Suprapubic skin (tissue), 4 donors: ENCODE measurements at regions not wholly inside any gene's neighbourhood (a gene's known extent, or its start where the extent isn't known, plus 50 kb on each side); places are given as distances from the start of the nearest gene placed in this dataset.

Experiments
- DNase-seq, 2 donors: peaks; one replicate each; pipeline ENCODE4 v3.0.0-alpha.2; 2019; ENCODE audit warnings: low spot score in 2 of 2
- H3K27ac ChIP-seq: fragments of 200-600 bp; sonication (generic); one replicate; pipeline ENCODE4 v1.5.1; 2019
- H3K27me3 ChIP-seq: fragments of 200-600 bp; sonication (generic); one replicate; pipeline ENCODE4 v1.5.1; 2019
- H3K36me3 ChIP-seq: fragments of 200-600 bp; sonication (generic); one replicate; pipeline ENCODE4 v1.5.1; 2019
- H3K4me1 ChIP-seq: fragments of 200-600 bp; sonication (generic); one replicate; pipeline ENCODE4 v1.5.1; 2019
- H3K4me3 ChIP-seq: fragments of 200-600 bp; sonication (generic); one replicate; pipeline ENCODE4 v1.5.1; 2019; ENCODE audit warnings: mild to moderate bottlenecking
- H3K9me3 ChIP-seq: fragments of 200-600 bp; sonication (generic); one replicate; pipeline ENCODE4 v1.5.1; 2019
- EP300 ChIP-seq: sonication (generic); formaldehyde crosslinking; IDR thresholded peaks from one replicate; pipeline ENCODE4 v1.6.1; 2017; ENCODE audit warnings: antibody characterized with exemption
- POLR2A ChIP-seq, 2 donors: fragments of 450-650 bp; IDR thresholded peaks; one replicate each; pipeline ENCODE4 v1.6.1; 2017; ENCODE audit warnings: antibody characterized with exemption in 2 of 2, mild to moderate bottlenecking in 2 of 2, moderate library complexity in 2 of 2
- POLR2AphosphoS5 ChIP-seq, 3 donors: sonication (generic); formaldehyde crosslinking; IDR thresholded peaks; one replicate each; pipeline ENCODE4 v1.6.1; 2017; ENCODE audit warnings: antibody characterized with exemption in 3 of 3
- WGBS: methylation state at CpG from one replicate; pipeline ENCODE4 v1.1.5; 2018; 5-methylcytosine and 5-hydroxymethylcytosine counted together
- TF ChIP-seq, protein P1 (sequence below), 2 donors: fragments of 200-600 bp in 1 of 2; fragments of 450-650 bp in 1 of 2; sonication (generic) in 1 of 2; IDR thresholded peaks; one replicate each; pipeline ENCODE4 v1.5.1; 2016 to 2019; ENCODE audit warnings: antibody characterized with exemption in 2 of 2, mild to moderate bottlenecking in 1 of 2, moderate library complexity in 1 of 2

GRCh38 chr1:25167269-25168192 lies 64.8 kb downstream of the SYF2 start:
- 41% methylated on average over 10 of the region's 17 CpGs for WGBS
- Histone ChIP-seq H3K4me1 (no peaks in the 10 kb centered on the region), H3K4me3 (no peak overlapping the region), H3K36me3 (no peaks in the 10 kb centered on the region), H3K27ac (no peak overlapping the region), H3K27me3 (no peaks in the 10 kb centered on the region), H3K9me3 (no peaks in the 10 kb centered on the region)
- DNase-seq: no peak
- TF ChIP-seq, protein P1, sequence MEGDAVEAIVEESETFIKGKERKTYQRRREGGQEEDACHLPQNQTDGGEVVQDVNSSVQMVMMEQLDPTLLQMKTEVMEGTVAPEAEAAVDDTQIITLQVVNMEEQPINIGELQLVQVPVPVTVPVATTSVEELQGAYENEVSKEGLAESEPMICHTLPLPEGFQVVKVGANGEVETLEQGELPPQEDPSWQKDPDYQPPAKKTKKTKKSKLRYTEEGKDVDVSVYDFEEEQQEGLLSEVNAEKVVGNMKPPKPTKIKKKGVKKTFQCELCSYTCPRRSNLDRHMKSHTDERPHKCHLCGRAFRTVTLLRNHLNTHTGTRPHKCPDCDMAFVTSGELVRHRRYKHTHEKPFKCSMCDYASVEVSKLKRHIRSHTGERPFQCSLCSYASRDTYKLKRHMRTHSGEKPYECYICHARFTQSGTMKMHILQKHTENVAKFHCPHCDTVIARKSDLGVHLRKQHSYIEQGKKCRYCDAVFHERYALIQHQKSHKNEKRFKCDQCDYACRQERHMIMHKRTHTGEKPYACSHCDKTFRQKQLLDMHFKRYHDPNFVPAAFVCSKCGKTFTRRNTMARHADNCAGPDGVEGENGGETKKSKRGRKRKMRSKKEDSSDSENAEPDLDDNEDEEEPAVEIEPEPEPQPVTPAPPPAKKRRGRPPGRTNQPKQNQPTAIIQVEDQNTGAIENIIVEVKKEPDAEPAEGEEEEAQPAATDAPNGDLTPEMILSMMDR (IDR thresholded peaks at IDR 0.05): no peak
- TF ChIP-seq POLR2A (IDR thresholded peaks at IDR 0.05): no peak
- no peak for TF ChIP-seq EP300
- no peak for TF ChIP-seq POLR2AphosphoS5 (IDR thresholded peaks at IDR 0.05)

DNA sequence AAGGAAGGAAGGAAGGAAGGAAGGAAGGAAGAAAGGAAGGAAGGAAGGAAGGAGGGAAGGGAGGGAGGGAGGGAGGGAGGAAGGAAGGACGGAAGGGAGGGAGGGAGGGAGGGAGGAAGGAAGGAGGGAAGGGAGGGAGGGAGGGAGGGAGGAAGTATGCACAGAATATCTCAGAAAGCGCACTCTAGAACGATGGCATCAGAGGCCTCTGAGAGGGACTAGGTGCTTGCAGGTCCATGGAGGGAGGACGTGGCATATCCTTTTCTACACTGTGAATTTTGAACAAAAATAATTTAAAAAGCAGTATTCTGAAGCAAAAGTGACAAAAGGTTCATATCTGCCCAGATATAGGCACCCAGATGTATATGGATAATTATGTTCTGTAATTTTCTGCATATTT lies 65.5 kb downstream of the SYF2 start:
- Histone ChIP-seq H3K27ac (no peak overlapping the region), H3K4me3 (no peak overlapping the region), H3K4me1 (no peaks in the 10 kb centered on the region), H3K36me3 (no peaks in the 10 kb centered on the region), H3K27me3 (no peaks in the 10 kb centered on the region), H3K9me3 (no peaks in the 10 kb centered on the region)
- TF ChIP-seq EP300 (no peak), POLR2A (IDR thresholded peaks at IDR 0.05) (no peak), POLR2AphosphoS5 (IDR thresholded peaks at IDR 0.05) (no peak)
- TF ChIP-seq, protein P1 (IDR thresholded peaks at IDR 0.05): no peak
- 78% methylated on average over 3 of the region's 4 CpGs for WGBS
- no peak for DNase-seq

DNA sequence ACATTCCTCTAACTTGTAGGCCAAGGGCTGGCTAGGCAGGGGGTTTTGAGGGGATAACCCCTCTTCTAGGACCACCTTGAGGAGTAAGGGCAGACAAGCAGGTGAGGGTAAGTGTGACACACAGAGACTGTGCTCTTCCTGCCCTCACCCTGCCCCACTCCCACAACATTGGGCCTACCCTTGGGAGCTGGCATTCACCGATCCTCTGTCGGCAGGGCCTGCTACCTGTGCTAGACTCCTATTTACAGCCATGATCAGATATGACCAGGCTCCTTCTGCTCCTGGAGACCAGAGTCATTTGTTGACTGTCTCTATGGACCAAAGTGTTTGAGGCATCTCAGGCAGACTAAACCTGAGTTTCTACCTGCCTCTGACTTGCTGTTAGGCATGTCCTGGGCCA lies 68.3 kb downstream of the SYF2 start:
- Histone ChIP-seq H3K27ac (no peak overlapping the region), H3K27me3 (no peaks in the 10 kb centered on the region), H3K36me3 (no peaks in the 10 kb centered on the region), H3K4me1 (no peaks in the 10 kb centered on the region), H3K9me3 (no peaks in the 10 kb centered on the region), H3K4me3 (no peak overlapping the region)
- no peak for DNase-seq
- no CpG with 5 or more reads among the region's 2 CpGs for WGBS
- TF ChIP-seq POLR2AphosphoS5 (IDR thresholded peaks at IDR 0.05) (no peak), POLR2A (IDR thresholded peaks at IDR 0.05) (no peak), EP300 (no peak)
- TF ChIP-seq, protein P1 (IDR thresholded peaks at IDR 0.05): no peak

DNA sequence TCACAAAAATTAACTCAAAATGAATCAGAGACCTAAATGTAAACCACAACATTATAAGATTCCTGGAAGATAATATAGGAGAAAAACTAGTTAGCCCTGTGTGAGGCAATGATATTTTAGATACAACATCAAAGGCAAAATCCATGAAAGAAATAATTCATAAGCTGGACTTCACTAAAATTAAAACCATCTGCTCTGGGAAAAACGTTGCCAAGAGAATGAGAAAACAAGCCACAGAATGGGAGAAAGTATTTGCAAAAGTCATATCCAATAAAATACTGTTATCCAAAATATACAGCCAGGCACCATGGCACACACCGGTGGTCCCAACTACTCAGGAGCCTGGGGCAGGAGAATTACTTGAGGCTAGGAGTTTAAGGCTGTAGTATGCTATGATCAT lies 70.3 kb downstream of the SYF2 start:
- no peaks in the 10 kb centered on the region for H3K9me3 ChIP-seq
- H3K36me3 ChIP-seq: no peaks in the 10 kb centered on the region
- no peak overlapping the region for H3K4me3 ChIP-seq
- no peak for DNase-seq
- TF ChIP-seq, protein P1 (IDR thresholded peaks at IDR 0.05): no peak
- no peak for TF ChIP-seq POLR2AphosphoS5 (IDR thresholded peaks at IDR 0.05)
- no peak for TF ChIP-seq POLR2A (IDR thresholded peaks at IDR 0.05)
- TF ChIP-seq EP300: no peak
- no peak overlapping the region for H3K27ac ChIP-seq
- WGBS: 2% methylated on average over 2 of the region's 2 CpGs
- H3K27me3 ChIP-seq: no peaks in the 10 kb centered on the region
- no peaks in the 10 kb centered on the region for H3K4me1 ChIP-seq

GRCh38 chr1:25157846-25158245 lies 74.5 kb downstream of the SYF2 start:
- Histone ChIP-seq H3K36me3 (no peaks in the 10 kb centered on the region), H3K27me3 (no peaks in the 10 kb centered on the region), H3K9me3 (no peaks in the 10 kb centered on the region), H3K27ac (no peak overlapping the region), H3K4me1 (no peaks in the 10 kb centered on the region), H3K4me3 (no peak overlapping the region)
- WGBS: 96% methylated on average over 3 of the region's 3 CpGs
- no peak for DNase-seq
- TF ChIP-seq, protein P1 (IDR thresholded peaks at IDR 0.05): no peak
- no peak for TF ChIP-seq POLR2AphosphoS5 (IDR thresholded peaks at IDR 0.05)
- no peak for TF ChIP-seq POLR2A (IDR thresholded peaks at IDR 0.05)
- no peak for TF ChIP-seq EP300
